Body of pancreas (tissue), 4 donors: ENCODE measurements at regions not wholly inside any gene's neighbourhood (a gene's known extent, or its start where the extent isn't known, plus 50 kb on each side); places are given as distances from the start of the nearest gene placed in this dataset.

Experiments used
- POLR2A ChIP-seq, 3 donors: fragments of 450-650 bp; IDR thresholded peaks; one replicate each; pipeline ENCODE4 v1.6.1; 2016; ENCODE audit warnings: antibody characterized with exemption in 3 of 3, mild to moderate bottlenecking in 2 of 3
- TF ChIP-seq, protein P1 (sequence below), 7 experiments: fragments of 450-650 bp in 4 of 7; fragments of 200-600 bp in 3 of 7; sonication (generic) in 3 of 7; IDR thresholded peaks; one replicate each; pipeline ENCODE4 v1.5.1; 2016 to 2019; ENCODE audit warnings: antibody characterized with exemption in 7 of 7

DNA sequence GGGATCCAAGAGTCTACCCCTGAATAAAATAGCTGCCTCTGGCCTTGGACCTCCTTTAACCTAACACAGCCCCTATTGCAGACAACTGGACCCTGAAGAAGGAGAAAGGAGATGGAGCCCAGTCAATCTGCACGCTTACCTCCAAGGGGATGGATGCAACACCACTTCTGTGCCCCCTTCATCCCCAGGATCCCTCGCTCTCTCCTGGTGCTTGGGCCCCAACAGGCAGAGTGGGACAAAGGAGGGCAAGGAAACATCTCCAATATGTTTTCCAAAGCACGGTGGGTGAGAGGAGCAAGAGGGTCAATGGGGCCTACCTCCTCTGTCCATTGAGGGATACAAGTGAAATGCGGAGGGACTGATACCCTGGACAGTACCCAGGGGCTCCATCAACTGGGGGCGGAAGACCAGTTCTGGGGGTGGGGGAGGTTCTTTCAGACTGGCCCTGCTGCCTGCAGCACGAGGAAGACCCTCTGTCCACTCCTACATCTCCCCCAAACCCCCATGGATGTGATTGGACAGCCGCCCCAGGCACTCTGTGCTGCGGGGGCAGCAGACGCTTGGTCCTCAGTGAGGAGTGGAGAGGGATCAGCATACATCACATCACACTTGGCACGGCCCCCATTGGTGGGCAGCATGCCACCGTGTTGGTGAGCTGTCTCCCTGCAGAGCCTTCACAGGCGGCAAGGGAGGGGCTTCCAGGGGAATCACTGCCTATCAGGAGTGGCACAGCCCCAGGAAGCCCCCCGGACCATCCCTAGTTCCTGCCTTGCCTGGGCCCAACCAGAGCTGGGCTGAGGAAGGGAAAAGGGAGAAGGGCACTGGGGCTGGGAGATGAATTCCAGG is 70.6 kb downstream of the MRPL14 start:
- TF ChIP-seq POLR2A (IDR thresholded peaks at IDR 0.05) = no peak
- TF ChIP-seq, protein P1, sequence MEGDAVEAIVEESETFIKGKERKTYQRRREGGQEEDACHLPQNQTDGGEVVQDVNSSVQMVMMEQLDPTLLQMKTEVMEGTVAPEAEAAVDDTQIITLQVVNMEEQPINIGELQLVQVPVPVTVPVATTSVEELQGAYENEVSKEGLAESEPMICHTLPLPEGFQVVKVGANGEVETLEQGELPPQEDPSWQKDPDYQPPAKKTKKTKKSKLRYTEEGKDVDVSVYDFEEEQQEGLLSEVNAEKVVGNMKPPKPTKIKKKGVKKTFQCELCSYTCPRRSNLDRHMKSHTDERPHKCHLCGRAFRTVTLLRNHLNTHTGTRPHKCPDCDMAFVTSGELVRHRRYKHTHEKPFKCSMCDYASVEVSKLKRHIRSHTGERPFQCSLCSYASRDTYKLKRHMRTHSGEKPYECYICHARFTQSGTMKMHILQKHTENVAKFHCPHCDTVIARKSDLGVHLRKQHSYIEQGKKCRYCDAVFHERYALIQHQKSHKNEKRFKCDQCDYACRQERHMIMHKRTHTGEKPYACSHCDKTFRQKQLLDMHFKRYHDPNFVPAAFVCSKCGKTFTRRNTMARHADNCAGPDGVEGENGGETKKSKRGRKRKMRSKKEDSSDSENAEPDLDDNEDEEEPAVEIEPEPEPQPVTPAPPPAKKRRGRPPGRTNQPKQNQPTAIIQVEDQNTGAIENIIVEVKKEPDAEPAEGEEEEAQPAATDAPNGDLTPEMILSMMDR (IDR thresholded peaks at IDR 0.05) = no peak
